NCI-H2227 (cell line): ENCODE measurements at regions not wholly inside any gene's neighbourhood (a gene's known extent, or its start where the extent isn't known, plus 50 kb on each side); places are given as distances from the start of the nearest gene placed in this dataset.

Source experiments
- DNase-seq: peaks from one replicate; lab custom pipeline; 2025; ENCODE audit not compliant: unreplicated experiment; lab: John Stamatoyannopoulos, UW

GRCh38 chr21:16863362-16863905 is 649.4 kb upstream of the CXADR start:
- DNase-seq = peak; percentile 28

GRCh38 chr21:16863908-16864307 is 648.9 kb upstream of the CXADR start:
- DNase-seq = peak; percentile 26

GRCh38 chr21:16865632-16866031 is 647.2 kb upstream of the CXADR start:
- DNase-seq = no peak

GRCh38 chr21:16866851-16867250 is 646.0 kb upstream of the CXADR start:
- no peak for DNase-seq

GRCh38 chr21:16870103-16870502 is 642.7 kb upstream of the CXADR start:
- peak; percentile 21 for DNase-seq

GRCh38 chr21:16872616-16873015 is 640.2 kb upstream of the CXADR start:
- no peak for DNase-seq

- DNase-seq = no peak
Observed at GRCh38 chr21:16873176-16873575, 639.7 kb upstream of the CXADR start.

GRCh38 chr21:16873596-16873995 is 639.2 kb upstream of the CXADR start:
- no peak for DNase-seq

GRCh38 chr21:16879479-16879878 is 633.4 kb upstream of the CXADR start:
- no peak for DNase-seq

- no peak for DNase-seq
Observed at GRCh38 chr21:16891821-16892220, 621.0 kb upstream of the CXADR start.

- no peak for DNase-seq
Observed at GRCh38 chr21:16900685-16901084, 612.2 kb upstream of the CXADR start.

GRCh38 chr21:16908077-16908476 is 604.8 kb upstream of the CXADR start:
- DNase-seq = no peak

GRCh38 chr21:16910435-16911165 is 602.2 kb upstream of the CXADR start:
- no peak for DNase-seq

- DNase-seq = no peak
Observed at GRCh38 chr21:16911166-16911607, 601.7 kb upstream of the CXADR start.

- DNase-seq = no peak
Observed at GRCh38 chr21:16912075-16912474, 600.8 kb upstream of the CXADR start.

- no peak for DNase-seq
Observed at GRCh38 chr21:16913010-16913409, 599.8 kb upstream of the CXADR start.

- no peak for DNase-seq
Observed at GRCh38 chr21:16928439-16928838, 584.4 kb upstream of the CXADR start.

GRCh38 chr21:16932314-16932713 is 580.5 kb upstream of the CXADR start:
- DNase-seq = no peak

GRCh38 chr21:16942703-16943102 is 570.1 kb upstream of the CXADR start:
- DNase-seq = no peak

- DNase-seq = no peak
Observed at GRCh38 chr21:16943231-16943630, 569.6 kb upstream of the CXADR start.

- DNase-seq = no peak
Observed at GRCh38 chr21:16945580-16945979, 567.3 kb upstream of the CXADR start.

GRCh38 chr21:16956824-16957223 is 556.0 kb upstream of the CXADR start:
- no peak for DNase-seq

- no peak for DNase-seq
Observed at GRCh38 chr21:16965424-16965823, 547.4 kb upstream of the CXADR start.
